ENCODE measurements at regions not wholly inside any gene's neighbourhood (a gene's known extent, or its start where the extent isn't known, plus 50 kb on each side); places are given as distances from the start of the nearest gene placed in this dataset.

DNA sequence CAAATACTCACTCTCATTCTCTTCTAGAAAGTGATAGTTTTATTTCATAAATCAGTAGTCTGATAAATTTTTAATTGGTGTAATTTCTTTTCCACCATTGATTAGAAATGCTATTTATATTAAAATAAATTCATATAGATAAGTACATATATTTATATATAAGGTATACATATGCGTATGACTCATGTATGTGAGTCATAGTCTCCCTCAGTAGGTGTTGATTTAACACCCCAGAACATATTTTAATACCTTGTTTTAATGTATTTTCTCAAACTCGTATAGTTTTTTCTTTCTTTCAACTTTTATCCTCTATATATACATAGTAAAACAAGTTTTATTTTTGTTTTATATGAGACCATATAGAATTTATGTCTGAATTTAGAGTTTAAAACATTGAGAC, 130.4 kb downstream of the PLG start:
- TF ChIP-seq, protein P1, sequence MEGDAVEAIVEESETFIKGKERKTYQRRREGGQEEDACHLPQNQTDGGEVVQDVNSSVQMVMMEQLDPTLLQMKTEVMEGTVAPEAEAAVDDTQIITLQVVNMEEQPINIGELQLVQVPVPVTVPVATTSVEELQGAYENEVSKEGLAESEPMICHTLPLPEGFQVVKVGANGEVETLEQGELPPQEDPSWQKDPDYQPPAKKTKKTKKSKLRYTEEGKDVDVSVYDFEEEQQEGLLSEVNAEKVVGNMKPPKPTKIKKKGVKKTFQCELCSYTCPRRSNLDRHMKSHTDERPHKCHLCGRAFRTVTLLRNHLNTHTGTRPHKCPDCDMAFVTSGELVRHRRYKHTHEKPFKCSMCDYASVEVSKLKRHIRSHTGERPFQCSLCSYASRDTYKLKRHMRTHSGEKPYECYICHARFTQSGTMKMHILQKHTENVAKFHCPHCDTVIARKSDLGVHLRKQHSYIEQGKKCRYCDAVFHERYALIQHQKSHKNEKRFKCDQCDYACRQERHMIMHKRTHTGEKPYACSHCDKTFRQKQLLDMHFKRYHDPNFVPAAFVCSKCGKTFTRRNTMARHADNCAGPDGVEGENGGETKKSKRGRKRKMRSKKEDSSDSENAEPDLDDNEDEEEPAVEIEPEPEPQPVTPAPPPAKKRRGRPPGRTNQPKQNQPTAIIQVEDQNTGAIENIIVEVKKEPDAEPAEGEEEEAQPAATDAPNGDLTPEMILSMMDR (IDR thresholded peaks at IDR 0.05): no peak
- no peak for TF ChIP-seq POLR2A (IDR thresholded peaks at IDR 0.05)
